Smooth muscle cell (in vitro differentiated cells): ENCODE measurements at regions not wholly inside any gene's neighbourhood (a gene's known extent, or its start where the extent isn't known, plus 50 kb on each side); places are given as distances from the start of the nearest gene placed in this dataset.

Source experiments
- DNase-seq: peaks from one replicate; lab custom pipeline; 2025; ENCODE audit not compliant: unreplicated experiment; lab: John Stamatoyannopoulos, UW
- H2AFZ ChIP-seq: fragments of 200-600 bp; sonication (generic); 2 replicates; pipeline ENCODE4 v1.6.0; 2016; ENCODE audit warnings: antibody characterized with exemption, low read depth, mild to moderate bottlenecking
- H3F3A ChIP-seq: fragments of 200-600 bp; sonication (generic); 2 replicates; pipeline ENCODE4 v1.6.0; 2017; ENCODE audit warnings: antibody characterized with exemption, low read depth
- H3K27ac ChIP-seq: fragments of 200-600 bp; sonication (generic); 2 replicates; pipeline ENCODE4 v1.5.1; 2016; ENCODE audit warnings: low read depth, mild to moderate bottlenecking
- H3K27me3 ChIP-seq: fragments of 200-600 bp; sonication (generic); 2 replicates; pipeline ENCODE4 v1.6.1; 2016; ENCODE audit warnings: low read depth, mild to moderate bottlenecking
- H3K36me3 ChIP-seq: fragments of 200-600 bp; sonication (generic); 2 replicates; pipeline ENCODE4 v1.5.1; 2016; ENCODE audit warnings: low read depth
- H3K4me1 ChIP-seq: fragments of 200-600 bp; sonication (generic); 2 replicates; pipeline ENCODE4 v1.5.1; 2016; ENCODE audit warnings: low read depth
- H3K4me2 ChIP-seq: fragments of 200-600 bp; sonication (generic); 2 replicates; pipeline ENCODE4 v1.6.0; 2016; ENCODE audit warnings: mild to moderate bottlenecking
- H3K4me3 ChIP-seq: fragments of 200-600 bp; sonication (generic); 2 replicates; pipeline ENCODE4 v1.5.1; 2016; ENCODE audit warnings: mild to moderate bottlenecking
- H3K79me2 ChIP-seq: fragments of 200-600 bp; sonication (generic); 2 replicates; pipeline ENCODE4 v1.6.0; 2016; ENCODE audit warnings: low read depth, mild to moderate bottlenecking
- H3K9ac ChIP-seq: fragments of 200-600 bp; sonication (generic); 2 replicates; pipeline ENCODE4 v1.6.0; 2016; ENCODE audit warnings: low read depth
- H3K9me3 ChIP-seq: fragments of 200-600 bp; sonication (generic); replicated peaks from 2 replicates; pipeline ENCODE4 v1.5.1; 2016; ENCODE audit warnings: low read depth
- H4K20me1 ChIP-seq: fragments of 200-600 bp; sonication (generic); 2 replicates; pipeline ENCODE4 v1.6.0; 2016; ENCODE audit warnings: low read depth
- CTCF ChIP-seq: fragments of 200-600 bp; sonication (generic); IDR thresholded peaks from 2 replicates; pipeline ENCODE4 v1.5.1; 2017; ENCODE audit warnings: borderline replicate concordance, mild to moderate bottlenecking, antibody characterized with exemption; ENCODE audit not compliant: insufficient read depth, poor library complexity, severe bottlenecking
- WGBS: methylation state at CpG from one replicate; pipeline ENCODE4 v1.1.7; 2016; ENCODE audit warnings: low lambda C conversion rate; 5-methylcytosine and 5-hydroxymethylcytosine counted together

GRCh38 chr6:143595251-143596036, 82.3 kb upstream of the PHACTR2 start:
- Histone ChIP-seq H3K9ac (no peak overlapping the region), H3F3A (no peaks in the 10 kb centered on the region), H4K20me1 (no peaks in the 10 kb centered on the region), H3K9me3 (no peaks in the 10 kb centered on the region), H3K36me3 (no peaks in the 10 kb centered on the region), H3K4me2 (peak overlapping the region; percentile 32), H3K4me1 (peaks cover 6% of the 10 kb centered on the region), H3K79me2 (no peaks in the 10 kb centered on the region), H3K4me3 (no peak overlapping the region), H3K27me3 (no peaks in the 10 kb centered on the region), H3K27ac (no peak overlapping the region), H2AFZ (no peak overlapping the region)
- 82% methylated on average over 5 of the region's 5 CpGs for WGBS
- no peak for DNase-seq
- no peak for TF ChIP-seq CTCF

- no peak for DNase-seq
- H3F3A ChIP-seq: no peaks in the 10 kb centered on the region
- H3K79me2 ChIP-seq: no peaks in the 10 kb centered on the region
- H3K9ac ChIP-seq: no peak overlapping the region
- no peak overlapping the region for H2AFZ ChIP-seq
- H3K36me3 ChIP-seq: no peaks in the 10 kb centered on the region
- H3K4me2 ChIP-seq: no peak overlapping the region
- H3K4me3 ChIP-seq: no peak overlapping the region
- no peak overlapping the region for H3K27ac ChIP-seq
- 84% methylated on average over 4 of the region's 4 CpGs for WGBS
- H3K4me1 ChIP-seq: peaks cover 6% of the 10 kb centered on the region
- no peaks in the 10 kb centered on the region for H4K20me1 ChIP-seq
- no peak for TF ChIP-seq CTCF
- no peaks in the 10 kb centered on the region for H3K9me3 ChIP-seq
- H3K27me3 ChIP-seq: no peaks in the 10 kb centered on the region
Observed at GRCh38 chr6:143594647-143595046, 83.1 kb upstream of the PHACTR2 start.

- H4K20me1 ChIP-seq: no peaks in the 10 kb centered on the region
- no peaks in the 10 kb centered on the region for H3K79me2 ChIP-seq
- H3K4me3 ChIP-seq: no peak overlapping the region
- no peaks in the 10 kb centered on the region for H3K36me3 ChIP-seq
- WGBS: 72% methylated on average over 6 of the region's 6 CpGs
- no peak overlapping the region for H3K27ac ChIP-seq
- TF ChIP-seq CTCF: peak; percentile 42
- no peak for DNase-seq
- H2AFZ ChIP-seq: no peak overlapping the region
- peaks cover 6% of the 10 kb centered on the region for H3K4me1 ChIP-seq
- H3K4me2 ChIP-seq: no peak overlapping the region
- no peak overlapping the region for H3K9ac ChIP-seq
- no peaks in the 10 kb centered on the region for H3K9me3 ChIP-seq
- no peaks in the 10 kb centered on the region for H3F3A ChIP-seq
- no peaks in the 10 kb centered on the region for H3K27me3 ChIP-seq
Observed at GRCh38 chr6:143592335-143592734, 80.8 kb upstream of the FUCA2 start.

- Histone ChIP-seq H4K20me1 (no peaks in the 10 kb centered on the region), H3F3A (no peaks in the 10 kb centered on the region), H3K9ac (no peak overlapping the region), H3K79me2 (no peaks in the 10 kb centered on the region), H3K4me1 (peaks cover 6% of the 10 kb centered on the region), H2AFZ (no peak overlapping the region), H3K27me3 (no peaks in the 10 kb centered on the region), H3K27ac (no peak overlapping the region), H3K4me3 (no peak overlapping the region), H3K9me3 (no peaks in the 10 kb centered on the region), H3K4me2 (no peak overlapping the region), H3K36me3 (no peaks in the 10 kb centered on the region)
- TF ChIP-seq CTCF: no peak
- 98% methylated on average over 4 of the region's 4 CpGs for WGBS
- no peak for DNase-seq
Observed at GRCh38 chr6:143591441-143591840, 79.9 kb upstream of the FUCA2 start.
